BJ (cell line): ENCODE measurements at regions not wholly inside any gene's neighbourhood (a gene's known extent, or its start where the extent isn't known, plus 50 kb on each side); places are given as distances from the start of the nearest gene placed in this dataset.
"Not testable (repeated sequence)": the region's sequence is repeated elsewhere in the genome, so short reads cannot be mapped to it uniquely, and the experiment has no call there.

Experiments
- CTCF ChIA-PET: fragments of 350-600 bp; formaldehyde crosslinking; extraction: SDS; loops from one replicate; lab custom pipeline; 2021; ENCODE audit warnings: antibody characterized with exemption, inconsistent platforms; lab: Yijun Ruan, JAX
- POLR2A ChIA-PET: fragments of 300-600 bp; sonication (Branson Sonifier 250); formaldehyde crosslinking; extraction: SDS; loops from one replicate; lab custom pipeline; 2021; ENCODE audit warnings: antibody characterized with exemption; lab: Charles Lee
- DNase-seq: peaks from one replicate; pipeline ENCODE4 v3.0.0-alpha.2; 2011; ENCODE audit warnings: low read depth
- H3K27me3 ChIP-seq: 2 replicates; pipeline ENCODE4 v1.6.0; 2011; ENCODE audit warnings: low read length; ENCODE audit not compliant: control insufficient read depth, insufficient read depth
- H3K36me3 ChIP-seq: 2 replicates; pipeline ENCODE4 v1.5.1; 2011; ENCODE audit warnings: low read length; ENCODE audit not compliant: control insufficient read depth, insufficient read depth
- H3K4me3 ChIP-seq: 2 replicates; pipeline ENCODE4 v1.5.1; 2011; ENCODE audit warnings: low read depth, mild to moderate bottlenecking, control low read depth, low read length
- CTCF ChIP-seq: IDR thresholded peaks from 2 replicates; pipeline ENCODE4 v1.5.1; 2011; ENCODE audit warnings: low read depth, mild to moderate bottlenecking, control low read depth, inconsistent platforms, low read length, moderate library complexity; ENCODE audit not compliant: insufficient read depth

GRCh38 chr18:71221405-71221804, 932.6 kb downstream of the SOCS6 start:
- no peaks in the 10 kb centered on the region for H3K36me3 ChIP-seq
- DNase-seq, result no peak
- no peak for TF ChIP-seq CTCF
- ChIA-PET POLR2A (no interaction called here), CTCF (no interaction called here)
- no peak overlapping the region for H3K4me3 ChIP-seq
- no peaks in the 10 kb centered on the region for H3K27me3 ChIP-seq

- CTCF ChIA-PET, H3K36me3 ChIP-seq, POLR2A ChIA-PET, DNase-seq, H3K4me3 ChIP-seq, H3K27me3 ChIP-seq: not testable (repeated sequence)
Measured at GRCh38 chr18:71212739-71213138, 923.9 kb downstream of the SOCS6 start.

- CTCF ChIA-PET, result no interaction called here
- Histone ChIP-seq H3K36me3 (no peaks in the 10 kb centered on the region), H3K4me3 (no peak overlapping the region), H3K27me3 (no peaks in the 10 kb centered on the region)
- POLR2A ChIA-PET, result no interaction called here
- DNase-seq, result no peak
- TF ChIP-seq CTCF, result no peak
Measured at GRCh38 chr18:71212222-71212621, 923.4 kb downstream of the SOCS6 start.

- ChIA-PET POLR2A (no interaction called here), CTCF (no interaction called here)
- DNase-seq, result no peak
- Histone ChIP-seq H3K27me3 (no peaks in the 10 kb centered on the region), H3K4me3 (no peak overlapping the region), H3K36me3 (no peaks in the 10 kb centered on the region)
- TF ChIP-seq CTCF, result no peak
Measured at GRCh38 chr18:71209944-71210343, 921.1 kb downstream of the SOCS6 start.

- ChIA-PET POLR2A (no interaction called here), CTCF (no interaction called here)
- H3K36me3 ChIP-seq, result no peaks in the 10 kb centered on the region
- no peak overlapping the region for H3K4me3 ChIP-seq
- no peaks in the 10 kb centered on the region for H3K27me3 ChIP-seq
- DNase-seq, result no peak
- no peak for TF ChIP-seq CTCF
Measured at GRCh38 chr18:71194438-71194837, 905.6 kb downstream of the SOCS6 start.

GRCh38 chr18:71189581-71189980, 900.7 kb downstream of the SOCS6 start:
- TF ChIP-seq CTCF, result no peak
- DNase-seq, result no peak
- Histone ChIP-seq H3K4me3 (no peak overlapping the region), H3K27me3 (no peaks in the 10 kb centered on the region), H3K36me3 (no peaks in the 10 kb centered on the region)
- ChIA-PET POLR2A (no interaction called here), CTCF (no interaction called here)
